ENCODE measurements at regions not wholly inside any gene's neighbourhood (a gene's known extent, or its start where the extent isn't known, plus 50 kb on each side); places are given as distances from the start of the nearest gene placed in this dataset.
"Not testable (repeated sequence)": the region's sequence is repeated elsewhere in the genome, so short reads cannot be mapped to it uniquely, and the experiment has no call there.

DNA sequence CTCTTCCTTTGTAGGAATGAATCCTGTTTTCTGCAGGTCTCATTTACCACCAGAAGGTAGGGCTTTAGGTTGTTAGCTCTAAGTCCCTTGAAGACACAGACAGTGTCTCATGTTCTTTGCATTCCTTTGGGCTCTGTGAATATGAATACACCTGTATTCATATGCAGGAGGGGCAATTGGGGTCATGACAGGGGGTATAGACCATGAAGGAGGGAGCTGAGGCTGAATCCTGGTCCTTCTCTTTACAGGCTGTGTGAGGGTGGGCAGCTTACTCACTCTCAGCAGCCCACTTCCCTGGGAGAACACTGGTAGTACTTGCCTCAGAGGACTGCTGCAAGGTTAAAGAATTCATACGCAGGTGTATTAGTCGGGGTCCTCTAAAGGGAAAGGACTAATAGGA lies 267.2 kb upstream of the MGMT start:
- DNase-seq = no peak

DNA sequence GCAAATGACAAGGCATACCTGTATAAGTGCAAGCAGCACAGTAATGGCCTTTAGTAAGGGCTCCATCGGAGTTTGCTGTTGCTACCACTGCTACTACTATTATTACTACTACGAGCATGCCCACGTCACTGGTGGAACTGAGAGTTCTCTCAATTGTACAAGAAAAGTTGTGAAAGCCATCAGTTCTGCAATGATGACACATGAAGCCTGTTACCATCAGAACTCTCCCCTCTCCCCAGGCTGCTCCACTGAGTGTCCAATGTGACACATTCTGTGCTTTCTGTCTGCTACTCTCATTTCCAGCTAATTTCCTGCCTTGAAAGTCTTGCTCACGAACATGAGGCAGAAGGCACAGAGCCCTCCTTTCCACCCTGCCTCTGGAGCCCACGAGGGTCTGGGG lies 263.2 kb upstream of the MGMT start:
- no peak for DNase-seq

DNA sequence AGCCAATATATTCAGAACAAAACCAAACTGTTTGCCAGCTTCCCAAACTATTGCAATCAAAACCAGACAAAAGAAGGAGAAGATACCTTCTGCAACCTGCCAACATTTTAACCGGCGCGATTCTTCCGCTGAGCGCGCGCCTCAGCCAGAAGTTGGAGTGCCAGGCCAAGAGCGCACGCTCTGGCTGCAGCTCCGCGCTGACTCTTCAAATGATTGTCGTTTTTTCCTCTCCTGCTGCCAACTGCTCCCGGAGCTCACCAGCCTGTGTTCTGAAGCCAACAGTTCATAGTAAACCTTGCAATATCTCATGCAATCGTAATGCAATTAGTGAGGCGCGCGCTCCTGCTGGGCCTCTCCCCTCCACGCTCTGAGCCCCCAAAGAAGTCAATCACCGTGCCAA lies 259.7 kb upstream of the MGMT start:
- no peak for DNase-seq

DNA sequence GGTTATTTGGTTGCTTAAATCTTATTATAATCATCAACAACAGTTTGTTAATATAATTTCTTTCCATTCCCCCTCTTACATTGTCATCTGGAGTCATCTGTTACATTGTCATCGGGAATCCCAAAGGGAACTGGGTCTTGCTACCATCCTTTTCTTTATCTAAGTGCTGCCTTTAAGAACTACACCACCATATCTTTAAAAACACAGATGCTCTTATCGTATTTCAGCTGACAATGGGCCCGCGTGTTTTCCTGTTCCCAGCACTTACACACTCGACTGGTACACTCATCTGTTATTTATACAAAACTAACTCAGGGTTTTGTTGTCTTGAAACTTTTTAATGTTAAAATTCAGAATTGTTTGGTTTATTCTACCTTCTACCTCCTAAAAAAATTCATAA lies 256.2 kb upstream of the MGMT start:
- no peak for DNase-seq

DNA sequence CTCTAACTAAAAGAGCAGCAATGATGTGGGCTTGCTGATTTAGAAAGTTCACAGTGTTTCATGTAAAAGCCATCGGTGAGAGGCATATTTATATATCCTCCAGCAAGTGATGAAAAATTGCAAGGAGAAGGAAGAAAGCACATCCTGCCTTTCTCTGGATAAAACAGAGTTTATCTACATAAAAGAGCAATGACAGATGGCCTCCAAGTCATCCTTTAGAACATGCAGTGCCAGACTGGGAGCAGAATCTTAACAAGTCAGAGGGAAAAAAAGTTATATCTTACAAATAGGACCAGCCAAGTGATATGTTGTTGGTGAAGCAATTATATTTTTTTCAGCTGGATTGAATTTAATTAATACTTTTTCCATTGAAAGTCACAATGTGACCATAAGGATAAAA lies 253.8 kb upstream of the MGMT start:
- no peak for DNase-seq

DNA sequence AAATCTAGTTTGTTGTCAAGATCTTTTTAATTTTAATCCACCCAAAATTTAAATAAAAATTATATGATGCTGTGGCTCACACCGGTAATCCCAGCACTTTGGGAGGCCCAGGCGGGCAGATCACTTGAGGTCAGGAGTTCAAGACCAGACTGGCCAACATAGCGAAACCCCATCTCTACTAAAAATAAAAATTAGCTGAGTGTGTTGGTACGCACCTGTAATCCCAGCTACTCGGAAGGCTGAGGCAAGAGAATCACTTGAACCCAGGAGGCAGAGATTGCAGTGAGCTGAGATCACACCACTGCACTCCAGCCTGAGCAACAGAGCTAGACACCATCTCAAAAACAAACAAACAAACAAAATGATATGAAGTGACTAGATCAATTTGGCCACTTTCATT lies 253.0 kb upstream of the MGMT start:
- DNase-seq = not testable (repeated sequence)

DNA sequence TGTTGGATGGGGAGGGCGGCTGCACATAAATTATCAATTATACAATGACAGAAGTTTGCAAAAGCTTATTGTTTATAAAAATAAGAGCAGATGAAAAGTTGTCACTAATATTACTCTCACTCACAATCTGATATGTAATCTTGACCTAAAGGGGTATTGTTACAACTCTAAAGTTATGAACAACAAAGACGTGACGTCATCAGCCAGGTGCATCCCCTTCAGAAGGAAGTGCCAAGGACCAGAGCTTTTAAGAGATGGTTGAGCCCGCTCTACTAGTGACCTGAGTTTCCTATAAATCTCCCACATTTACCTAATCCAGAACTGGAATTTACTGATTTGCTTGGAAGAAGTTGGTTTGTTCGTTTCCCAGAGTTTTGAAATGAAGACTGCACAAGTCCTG lies 247.7 kb upstream of the MGMT start:
- no peak for DNase-seq

DNA sequence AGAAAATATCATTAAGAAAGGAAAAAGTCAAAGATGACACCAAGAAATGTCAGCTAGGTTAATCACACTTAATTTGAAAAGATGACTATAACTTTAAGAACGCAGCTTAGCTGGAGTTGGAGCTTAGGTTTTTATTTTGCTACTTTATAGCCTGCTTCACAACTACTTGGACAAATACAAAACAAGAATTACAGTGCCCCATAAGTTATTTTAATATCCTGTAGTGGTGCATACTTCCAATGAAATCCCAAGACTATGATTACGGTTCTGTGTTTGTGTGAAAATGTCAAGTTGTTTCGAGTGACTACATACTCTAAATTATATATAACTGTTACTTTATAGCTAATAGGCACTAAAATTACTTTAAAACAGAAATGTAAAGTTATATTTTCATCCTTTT lies 244.6 kb upstream of the MGMT start:
- no peak for DNase-seq

DNA sequence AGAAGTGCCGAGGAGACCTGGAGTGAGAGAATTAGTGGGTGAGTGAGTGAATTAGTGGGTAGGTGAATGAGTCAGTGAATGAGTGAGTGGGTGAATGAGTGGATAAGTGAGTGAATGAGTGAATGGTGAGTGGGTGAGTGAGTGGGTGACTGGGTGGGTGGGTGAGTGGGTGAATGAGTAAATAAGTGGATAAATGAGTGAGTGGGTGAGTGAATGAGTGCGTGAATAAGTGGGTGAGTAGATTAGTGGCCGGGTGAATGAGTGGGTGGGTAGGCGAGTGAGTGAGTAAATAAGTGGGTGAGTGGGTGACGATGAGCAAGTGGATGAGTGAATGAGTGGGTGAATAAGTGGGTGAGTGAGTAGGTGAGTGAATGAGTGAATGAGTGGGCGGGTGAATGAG lies 243.7 kb upstream of the MGMT start:
- no peak for DNase-seq

DNA sequence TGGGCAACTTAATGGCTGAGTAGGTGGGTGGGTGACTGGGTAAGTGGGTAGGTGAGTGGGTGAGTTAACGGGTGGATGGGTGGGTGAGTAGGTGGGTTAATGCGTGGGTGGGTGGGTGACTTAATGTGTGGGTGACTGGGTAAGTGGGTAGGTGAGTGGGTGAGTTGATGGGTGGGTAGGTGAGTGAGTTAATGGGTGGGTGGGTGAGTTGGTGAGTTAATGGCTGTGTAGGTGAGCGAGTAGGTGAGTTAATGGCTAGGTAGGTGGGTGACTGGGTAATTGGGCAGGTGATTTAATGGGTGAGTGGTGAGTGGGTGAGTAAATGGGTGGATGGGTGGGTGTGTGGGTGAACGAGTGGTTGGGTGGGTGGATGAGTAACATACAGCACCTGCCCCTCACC lies 243.0 kb upstream of the MGMT start:
- DNase-seq = no peak

DNA sequence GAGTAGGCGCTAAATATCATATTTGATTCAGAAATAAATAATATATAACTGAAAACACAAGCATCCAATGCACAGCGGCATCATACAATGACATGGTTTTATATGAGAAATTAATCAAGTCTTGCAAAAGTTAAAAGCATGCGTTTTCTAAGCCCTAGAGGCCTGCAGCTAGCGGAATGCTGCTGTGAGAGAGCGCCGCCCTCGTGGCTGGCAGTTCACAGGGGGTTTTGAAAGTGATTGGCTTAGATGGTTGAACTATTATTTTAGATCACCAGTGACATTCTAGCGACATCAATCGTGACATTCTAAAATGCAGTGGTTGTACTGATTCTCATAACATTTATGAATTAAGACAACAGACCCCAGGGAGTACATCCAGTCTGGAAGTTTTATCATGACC lies 235.2 kb upstream of the MGMT start:
- DNase-seq = no peak

DNA sequence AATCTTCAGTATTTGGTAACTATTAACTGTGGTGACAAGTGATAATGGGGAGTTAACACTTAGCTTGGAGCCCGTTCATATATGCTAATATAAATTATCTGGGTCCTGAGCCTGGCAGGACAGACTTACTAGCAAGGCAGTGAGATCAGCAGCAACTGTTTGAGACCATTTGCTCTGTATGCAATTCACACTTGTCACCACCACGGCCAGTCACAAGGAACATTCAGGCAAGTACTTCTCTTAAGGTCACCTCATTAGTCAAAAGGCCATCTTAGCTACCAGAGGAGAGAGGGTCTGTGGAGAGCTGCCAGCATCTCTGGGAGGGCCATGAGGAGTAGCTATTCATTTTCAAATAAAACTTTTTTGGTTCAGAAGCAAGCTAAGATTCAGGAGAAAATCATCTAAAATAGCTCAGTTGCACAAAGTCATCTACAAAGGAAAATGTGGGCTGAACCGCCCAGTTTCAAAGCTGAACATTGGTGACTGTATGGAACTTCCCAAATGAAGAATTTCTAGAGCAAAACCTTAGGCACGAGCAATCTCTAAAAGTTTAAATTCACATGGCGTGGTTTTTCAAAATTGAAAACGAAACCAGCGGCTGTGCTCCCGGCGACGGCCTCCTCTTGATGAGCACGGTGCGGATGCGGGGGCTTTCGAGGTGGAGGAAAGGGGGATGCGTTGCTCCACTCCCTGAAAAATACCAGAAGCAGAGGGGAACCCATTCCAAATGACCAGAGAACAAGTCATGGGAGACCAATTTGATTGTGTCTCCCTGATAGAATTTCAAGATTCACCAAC lies 233.5 kb upstream of the MGMT start:
- DNase-seq = no peak

DNA sequence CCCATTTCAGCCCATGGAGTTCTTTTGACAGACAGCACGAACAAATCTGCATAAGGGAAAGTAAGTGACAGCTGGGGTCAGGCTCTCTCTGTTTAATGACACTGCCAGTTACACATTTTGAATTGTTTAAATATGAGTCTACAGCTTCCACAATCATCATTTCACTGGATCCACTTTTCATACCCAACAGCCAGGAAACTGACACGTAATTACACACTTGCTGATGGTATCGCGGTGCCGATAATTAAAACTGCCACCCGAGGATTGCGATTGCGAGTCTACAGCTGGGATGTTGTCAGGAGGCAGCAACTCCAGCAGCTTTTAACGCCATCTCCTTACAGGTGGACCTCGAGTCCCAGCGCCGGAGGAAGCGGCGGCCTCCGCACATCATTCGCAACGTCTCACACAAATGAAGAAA lies 230.8 kb upstream of the MGMT start:
- no peak for DNase-seq

DNA sequence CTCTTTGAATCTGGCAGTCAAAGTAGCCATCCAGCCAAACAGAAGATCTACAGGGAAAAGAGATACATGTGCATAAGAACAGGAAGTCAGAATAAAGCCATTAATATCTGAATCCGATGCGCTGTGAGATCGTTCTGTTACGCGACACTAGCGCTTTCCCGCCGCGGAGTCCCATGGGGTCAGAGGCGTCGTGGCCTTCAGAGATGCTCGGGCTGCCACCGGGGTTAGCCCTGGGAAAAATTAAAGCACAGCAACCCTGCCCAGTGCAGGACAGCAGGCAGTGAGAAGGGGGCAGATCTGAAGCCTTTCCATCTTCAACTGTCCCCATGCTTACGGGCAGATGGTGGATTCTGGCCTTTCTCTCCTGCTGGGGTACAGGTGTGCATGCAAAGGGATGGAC lies 225.6 kb upstream of the MGMT start:
- DNase-seq = no peak

DNA sequence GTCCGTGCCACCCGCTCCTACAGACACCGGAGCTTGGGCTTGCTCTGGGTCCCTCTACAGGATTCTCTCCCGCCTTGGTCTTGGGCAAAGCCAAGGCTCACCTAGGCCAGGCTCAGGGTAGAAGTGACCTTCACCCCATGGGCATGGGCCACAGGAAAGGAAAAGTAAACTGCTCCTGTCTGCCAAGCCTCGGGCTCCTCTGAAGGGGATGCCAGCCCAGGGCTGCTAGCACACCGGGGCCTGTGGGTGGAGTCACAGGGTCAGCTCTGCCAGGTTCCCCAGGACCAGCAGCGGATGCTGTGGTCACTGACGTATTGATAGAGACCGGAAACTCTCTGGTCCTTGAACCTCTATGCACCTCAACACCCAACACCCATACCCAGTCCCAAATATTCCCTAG lies 222.7 kb upstream of the MGMT start:
- DNase-seq = no peak

DNA sequence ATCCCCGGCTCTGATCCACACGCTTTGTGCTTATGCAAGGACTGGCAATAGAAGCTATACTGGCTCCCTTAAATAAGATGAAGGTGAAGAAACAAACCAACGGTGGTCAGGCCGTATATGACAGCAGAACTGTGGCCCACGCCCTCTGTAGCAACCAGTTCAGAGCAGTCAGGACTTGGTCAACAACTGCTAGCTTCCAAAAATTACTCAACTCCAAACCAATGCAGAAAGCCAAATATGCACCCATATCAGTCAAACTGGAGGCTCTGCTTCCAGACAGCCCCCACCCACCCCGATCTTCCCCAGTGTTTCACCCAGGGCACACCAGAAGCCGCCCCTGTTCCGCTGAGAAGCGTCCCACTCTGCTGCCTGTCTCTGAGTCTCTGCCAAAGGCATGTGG lies 222.3 kb upstream of the MGMT start:
- DNase-seq = no peak

DNA sequence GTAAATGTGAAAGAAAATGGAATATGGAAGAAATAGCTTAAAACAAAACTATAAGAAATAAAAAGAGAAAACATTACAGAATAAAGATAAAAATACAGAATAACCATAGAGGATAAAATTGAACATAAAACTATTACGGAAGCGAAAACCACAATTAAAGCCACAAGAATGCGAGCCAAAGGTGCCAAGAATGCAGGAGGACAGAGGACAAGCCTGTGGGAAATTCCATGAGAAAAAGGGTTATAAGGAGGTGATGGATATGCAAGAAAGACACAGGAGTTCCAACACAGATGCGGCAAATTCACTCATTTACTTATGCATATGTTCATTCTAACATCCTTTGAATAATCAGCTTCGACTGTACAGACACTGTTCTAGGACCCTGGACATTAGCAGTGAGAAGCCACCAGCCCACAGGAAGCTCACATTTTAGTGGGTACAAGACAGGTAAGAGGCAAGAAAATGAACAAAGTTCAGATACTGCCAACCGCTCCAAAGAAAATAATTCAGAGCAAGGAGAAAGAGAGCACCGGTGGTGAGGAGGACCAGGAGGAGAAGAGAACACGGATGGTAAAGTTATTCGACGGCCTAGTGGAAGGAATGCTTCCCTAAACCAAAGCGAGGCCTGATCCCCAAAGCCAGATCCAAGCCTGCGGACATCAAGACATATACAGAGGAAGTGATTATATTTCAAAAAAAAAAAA lies 213.7 kb upstream of the MGMT start:
- DNase-seq = no peak

DNA sequence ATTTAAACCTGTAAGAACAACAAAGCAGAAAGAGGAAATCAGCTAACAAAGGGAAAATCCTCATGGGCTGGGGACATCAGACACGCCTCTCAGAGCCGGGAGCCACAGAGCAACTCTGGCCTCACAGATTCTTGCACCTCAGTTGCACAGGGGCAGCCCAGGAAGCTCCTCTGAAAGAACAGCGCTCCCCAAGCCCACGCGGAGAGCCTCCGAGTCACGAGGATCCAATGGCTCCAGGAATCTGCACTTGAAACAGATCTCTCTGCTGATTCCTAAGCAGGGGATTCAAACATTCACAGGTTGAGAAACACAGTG lies 213.2 kb upstream of the MGMT start:
- no peak for DNase-seq

DNA sequence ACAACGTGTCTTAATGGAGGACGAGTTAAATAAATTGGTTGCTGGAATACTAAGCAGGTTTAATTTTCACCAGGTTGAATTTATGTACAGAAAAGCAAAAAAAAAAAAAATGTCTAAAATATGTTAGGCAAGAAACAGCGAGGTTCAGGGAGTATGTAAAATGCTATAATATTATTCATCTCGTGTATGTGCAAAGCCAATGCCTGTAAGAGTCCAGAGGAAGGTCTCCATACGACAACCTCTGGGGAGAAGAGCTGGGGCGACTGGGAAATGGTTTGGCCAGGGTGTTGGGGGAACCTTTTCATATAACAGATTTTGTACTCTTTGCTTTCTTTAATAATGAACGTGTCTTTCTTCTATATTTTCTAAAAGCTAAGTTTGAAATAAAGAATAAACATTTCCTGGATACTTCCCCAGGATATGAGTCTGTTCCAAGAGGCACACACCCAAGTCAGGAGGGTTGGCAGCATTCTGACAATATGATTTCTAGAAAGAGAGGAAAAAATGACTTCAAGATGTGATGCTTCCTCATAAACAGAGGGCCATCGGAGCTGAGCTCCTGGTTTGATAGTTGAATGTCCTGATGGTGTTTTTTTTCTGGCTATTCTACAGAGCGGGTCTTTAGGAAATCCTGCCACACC lies 208.6 kb upstream of the MGMT start:
- DNase-seq = no peak

DNA sequence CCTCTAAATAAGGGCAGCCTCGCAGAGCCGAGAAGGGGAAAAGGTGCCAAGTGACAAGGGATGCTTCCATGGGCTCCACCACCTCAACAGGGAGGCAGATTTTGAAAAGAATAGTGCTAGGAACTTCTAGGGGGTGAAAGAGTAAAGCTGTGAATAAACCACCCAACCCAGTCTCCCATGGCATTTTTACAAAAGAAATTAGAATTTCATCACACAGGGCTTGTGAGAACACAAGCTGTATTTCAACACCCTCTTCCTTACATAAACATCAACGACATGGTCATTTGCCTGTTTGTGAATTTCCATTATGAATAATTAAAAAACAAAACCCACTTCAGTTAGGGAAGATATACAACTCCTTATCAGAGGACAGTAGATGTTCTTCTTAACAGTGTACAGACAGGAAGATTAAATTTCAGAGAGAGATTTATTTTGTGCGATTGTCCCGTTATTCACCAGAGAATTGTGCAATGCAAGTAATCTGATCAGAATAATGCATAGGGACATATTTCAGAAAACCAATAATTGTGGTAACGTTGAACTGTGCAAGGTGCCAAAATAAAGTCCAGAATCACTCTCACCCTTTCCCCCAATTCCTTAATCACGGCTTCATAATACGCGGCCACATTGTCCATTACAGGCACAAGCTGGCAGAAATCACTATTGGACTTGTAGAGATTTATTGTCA lies 207.8 kb upstream of the MGMT start:
- no peak for DNase-seq

DNA sequence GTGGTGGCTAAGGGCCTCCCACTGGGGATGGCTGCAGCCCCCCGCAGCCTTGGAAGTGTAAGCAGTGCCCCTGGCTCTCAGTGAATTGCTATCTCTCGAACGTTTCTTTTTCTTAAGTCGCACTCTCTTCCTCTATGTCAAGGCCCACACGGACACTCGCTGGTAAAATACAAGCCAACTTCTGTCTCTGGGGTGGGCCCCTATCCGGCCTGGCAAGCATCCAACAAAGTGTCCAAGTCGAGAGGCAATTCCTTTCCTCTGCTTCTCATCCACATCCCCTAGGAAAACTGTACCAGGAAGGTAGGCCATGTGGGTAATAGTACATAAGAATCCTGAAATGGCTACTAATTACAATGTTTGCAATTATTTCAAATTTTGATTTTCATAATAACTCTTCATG lies 194.9 kb upstream of the MGMT start:
- DNase-seq = no peak

DNA sequence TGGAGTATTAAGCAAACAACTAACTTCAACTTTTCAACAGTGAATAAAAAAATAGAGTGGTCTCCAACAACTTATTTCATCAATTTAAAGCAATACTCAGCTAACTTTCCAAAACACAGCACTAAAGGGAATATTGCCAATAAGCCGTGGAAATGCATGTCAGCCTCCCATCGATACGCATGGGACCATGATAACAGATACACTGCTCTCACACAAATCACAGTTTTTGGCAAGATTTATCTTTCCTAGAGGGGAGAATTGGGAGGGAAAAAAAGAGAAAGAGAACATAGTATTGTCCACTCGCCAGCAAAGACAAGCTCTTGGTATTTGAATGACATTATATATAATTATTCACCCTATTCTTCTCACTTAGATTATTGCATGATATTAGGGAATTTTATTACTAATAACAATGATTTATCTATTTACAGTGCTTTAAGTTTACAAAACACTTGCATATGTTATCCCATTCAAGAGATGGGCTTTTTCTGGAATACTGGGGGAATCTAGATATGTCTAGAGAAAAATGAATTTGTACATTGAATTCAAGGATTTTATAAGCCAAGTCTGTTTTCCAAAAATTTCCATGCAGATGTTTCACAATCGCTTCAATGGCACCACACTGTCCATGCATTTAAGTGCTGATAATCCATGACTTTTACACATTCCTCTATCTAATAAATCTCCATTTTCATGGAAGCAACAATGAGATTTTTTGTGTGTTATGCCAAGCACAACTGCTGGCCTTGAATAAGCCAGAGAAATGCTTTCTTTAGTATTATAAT lies 194.0 kb upstream of the MGMT start:
- no peak for DNase-seq

DNA sequence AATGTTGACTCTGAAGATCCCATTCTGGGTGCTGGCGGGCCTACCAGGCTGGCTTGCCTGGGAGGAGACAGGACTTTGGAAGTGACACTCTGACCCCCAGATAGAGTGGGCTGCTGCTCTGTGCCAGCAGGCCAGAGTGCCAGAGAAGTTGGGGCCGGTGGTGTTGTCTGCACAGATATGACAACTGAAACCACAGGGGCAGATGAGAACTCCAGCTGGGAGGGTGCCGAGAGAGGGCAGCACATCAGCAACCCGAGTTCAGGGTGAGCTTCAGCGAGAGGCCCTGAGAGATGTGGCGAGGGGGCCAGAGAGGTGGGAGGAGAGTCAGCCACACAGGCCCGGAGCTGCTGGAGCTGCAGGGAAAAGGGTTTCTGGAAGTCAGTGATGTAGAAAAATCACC lies 193.2 kb upstream of the MGMT start:
- DNase-seq = no peak
